ENCODE measurements at regions not wholly inside any gene's neighbourhood (a gene's known extent, or its start where the extent isn't known, plus 50 kb on each side); places are given as distances from the start of the nearest gene placed in this dataset.

GRCh38 chr2:118269408-118270051 is 181.3 kb downstream of the INSIG2 start:
- no peaks in the 10 kb centered on the region for H3K79me2 ChIP-seq (ENCODE audit: insufficient read depth, low read length)
- Mint-ChIP-seq H3K4me3 (ENCODE audit: unreplicated experiment) (no peak overlapping the region), H3K36me3 (ENCODE audit: low read depth, unreplicated experiment) (no peaks in the 10 kb centered on the region), H3K27me3 (ENCODE audit: low read depth, unreplicated experiment) (peaks cover 46% of the 10 kb centered on the region), H3K4me1 (ENCODE audit: low read depth, unreplicated experiment) (peaks cover 16% of the 10 kb centered on the region), H3K9me3 (ENCODE audit: unreplicated experiment) (no peaks in the 10 kb centered on the region), H3K27ac (ENCODE audit: unreplicated experiment) (no peak overlapping the region)
- no peaks in the 10 kb centered on the region for H3K9me3 ChIP-seq (ENCODE audit: insufficient read depth, low read depth, low read length)
- FAIRE-seq (no peak), DNase-seq (ENCODE audit: low read depth) (no peak)
- H3K27me3 ChIP-seq (ENCODE audit: insufficient read depth, low read length): peaks cover 9% of the 10 kb centered on the region
- H2AFZ ChIP-seq (ENCODE audit: low read depth, low read length): no peak overlapping the region
- H4K20me1 ChIP-seq (ENCODE audit: insufficient read depth, low read length): no peaks in the 10 kb centered on the region
- H3K36me3 ChIP-seq (ENCODE audit: insufficient read depth, low read length): no peaks in the 10 kb centered on the region
- TF ChIP-seq CTCF (IDR thresholded peaks at IDR 0.05; ENCODE audit: insufficient read depth, low read depth, low read length): no peak
- TF ChIP-seq EZH2 (IDR thresholded peaks at IDR 0.05; ENCODE audit: insufficient read depth, low read length): no peak
- no peak overlapping the region for H3K27ac ChIP-seq (ENCODE audit: low read depth, low read length)
- no peaks in the 10 kb centered on the region for H3K4me1 ChIP-seq (ENCODE audit: insufficient read depth, low read length)
- no peak overlapping the region for H3K4me2 ChIP-seq (ENCODE audit: low read length)
- no peak overlapping the region for H3K9ac ChIP-seq (ENCODE audit: low read length)
- no peak overlapping the region for H3K4me3 ChIP-seq (ENCODE audit: insufficient read depth, low read depth, low read length)

- no peaks in the 10 kb centered on the region for H3K79me2 ChIP-seq (ENCODE audit: insufficient read depth, low read length)
- Mint-ChIP-seq H3K27ac (ENCODE audit: unreplicated experiment) (no peak overlapping the region), H3K27me3 (ENCODE audit: low read depth, unreplicated experiment) (peaks cover 50% of the 10 kb centered on the region), H3K4me1 (ENCODE audit: low read depth, unreplicated experiment) (peaks cover 19% of the 10 kb centered on the region), H3K9me3 (ENCODE audit: unreplicated experiment) (no peaks in the 10 kb centered on the region), H3K4me3 (ENCODE audit: unreplicated experiment) (no peak overlapping the region), H3K36me3 (ENCODE audit: low read depth, unreplicated experiment) (no peaks in the 10 kb centered on the region)
- TF ChIP-seq EZH2 (IDR thresholded peaks at IDR 0.05; ENCODE audit: insufficient read depth, low read length) (no peak), CTCF (IDR thresholded peaks at IDR 0.05; ENCODE audit: insufficient read depth, low read depth, low read length) (no peak)
- H3K36me3 ChIP-seq (ENCODE audit: insufficient read depth, low read length): no peaks in the 10 kb centered on the region
- DNase-seq (ENCODE audit: low read depth): no peak
- FAIRE-seq: no peak
- no peaks in the 10 kb centered on the region for H3K9me3 ChIP-seq (ENCODE audit: insufficient read depth, low read depth, low read length)
- H2AFZ ChIP-seq (ENCODE audit: low read depth, low read length): no peak overlapping the region
- no peak overlapping the region for H3K4me3 ChIP-seq (ENCODE audit: insufficient read depth, low read depth, low read length)
- no peak overlapping the region for H3K27ac ChIP-seq (ENCODE audit: low read depth, low read length)
- no peak overlapping the region for H3K9ac ChIP-seq (ENCODE audit: low read length)
- no peak overlapping the region for H3K4me2 ChIP-seq (ENCODE audit: low read length)
- H4K20me1 ChIP-seq (ENCODE audit: insufficient read depth, low read length): no peaks in the 10 kb centered on the region
- peaks cover 9% of the 10 kb centered on the region for H3K27me3 ChIP-seq (ENCODE audit: insufficient read depth, low read length)
- H3K4me1 ChIP-seq (ENCODE audit: insufficient read depth, low read length): no peaks in the 10 kb centered on the region
These were observed 180.0 kb downstream of the INSIG2 start for GRCh38 chr2:118268268-118268667.

GRCh38 chr2:118265873-118266455 is 177.7 kb downstream of the INSIG2 start:
- TF ChIP-seq EZH2 (IDR thresholded peaks at IDR 0.05; ENCODE audit: insufficient read depth, low read length) (no peak), CTCF (IDR thresholded peaks at IDR 0.05; ENCODE audit: insufficient read depth, low read depth, low read length) (no peak)
- H3K4me2 ChIP-seq (ENCODE audit: low read length): no peak overlapping the region
- no peaks in the 10 kb centered on the region for H3K36me3 ChIP-seq (ENCODE audit: insufficient read depth, low read length)
- no peak overlapping the region for H3K9ac ChIP-seq (ENCODE audit: low read length)
- no peak overlapping the region for H3K4me3 Mint-ChIP-seq (ENCODE audit: unreplicated experiment)
- peaks cover 1% of the 10 kb centered on the region for H3K27me3 ChIP-seq (ENCODE audit: insufficient read depth, low read length)
- H3K9me3 ChIP-seq (ENCODE audit: insufficient read depth, low read depth, low read length): no peaks in the 10 kb centered on the region
- H3K27ac Mint-ChIP-seq (ENCODE audit: unreplicated experiment): peak overlapping the region; percentile 17
- peaks cover 19% of the 10 kb centered on the region for H3K4me1 Mint-ChIP-seq (ENCODE audit: low read depth, unreplicated experiment)
- H3K27ac ChIP-seq (ENCODE audit: low read depth, low read length): no peak overlapping the region
- DNase-seq (ENCODE audit: low read depth) (peak; percentile 2), FAIRE-seq (no peak)
- H3K9me3 Mint-ChIP-seq (ENCODE audit: unreplicated experiment): peaks cover 2% of the 10 kb centered on the region
- H3K4me3 ChIP-seq (ENCODE audit: insufficient read depth, low read depth, low read length): no peak overlapping the region
- H3K79me2 ChIP-seq (ENCODE audit: insufficient read depth, low read length): no peaks in the 10 kb centered on the region
- H3K4me1 ChIP-seq (ENCODE audit: insufficient read depth, low read length): no peaks in the 10 kb centered on the region
- H4K20me1 ChIP-seq (ENCODE audit: insufficient read depth, low read length): no peaks in the 10 kb centered on the region
- H3K36me3 Mint-ChIP-seq (ENCODE audit: low read depth, unreplicated experiment): no peaks in the 10 kb centered on the region
- H2AFZ ChIP-seq (ENCODE audit: low read depth, low read length): no peak overlapping the region
- peaks cover 40% of the 10 kb centered on the region for H3K27me3 Mint-ChIP-seq (ENCODE audit: low read depth, unreplicated experiment)
